Activated T-cell treated with anti-CD3 and anti-CD28 coated beads, Interleukin-2, amount 50 U/mL, for 72 hours (primary cell): ENCODE measurements at regions not wholly inside any gene's neighbourhood (a gene's known extent, or its start where the extent isn't known, plus 50 kb on each side); places are given as distances from the start of the nearest gene placed in this dataset.
A peak's percentile ranks its signal among the peaks of the same experiment; 100 is the strongest.
"Not testable (repeated sequence)": the region's sequence is repeated elsewhere in the genome, so short reads cannot be mapped to it uniquely, and the experiment has no call there.

ENCODE experiments used
- ATAC-seq, 2 donors: fragments of 150-1000 bp; cut with Tn5 transposase; replicated peaks in 1 of 2; 2 replicates each; pipeline ENCODE4 v1.10.0; 2021; ENCODE audit warnings: moderate library complexity in 2 of 2, mild to moderate bottlenecking in 1 of 2
- DNase-seq, 2 donors: peaks; one replicate each; pipeline ENCODE4 v3.0.0; 2021 to 2022; ENCODE audit warnings: mixed read lengths in 1 of 2
- H3K27ac Mint-ChIP-seq: one replicate; pipeline ENCODE4 v1.8.0; 2022; ENCODE audit warnings: mild to moderate bottlenecking, moderate library complexity, mixed read lengths
- H3K27me3 Mint-ChIP-seq: one replicate; pipeline ENCODE4 v1.8.0; 2022; ENCODE audit warnings: low read depth, mixed read lengths
- H3K36me3 Mint-ChIP-seq, 2 donors: one replicate each; pipeline ENCODE4 v1.8.0; 2022; ENCODE audit warnings: mixed read lengths in 2 of 2, mild to moderate bottlenecking in 1 of 2; ENCODE audit not compliant: insufficient read depth in 2 of 2
- H3K4me1 Mint-ChIP-seq: one replicate; pipeline ENCODE4 v1.8.0; 2022; ENCODE audit warnings: low read depth, mixed read lengths
- H3K4me3 Mint-ChIP-seq, 2 donors: one replicate each; pipeline ENCODE4 v1.8.0; 2022; ENCODE audit warnings: mild to moderate bottlenecking in 2 of 2, mixed read lengths in 2 of 2, moderate library complexity in 2 of 2
- H3K9me3 Mint-ChIP-seq, 2 donors: one replicate each; pipeline ENCODE4 v1.8.0; 2022; ENCODE audit warnings: mixed read lengths in 2 of 2

DNA sequence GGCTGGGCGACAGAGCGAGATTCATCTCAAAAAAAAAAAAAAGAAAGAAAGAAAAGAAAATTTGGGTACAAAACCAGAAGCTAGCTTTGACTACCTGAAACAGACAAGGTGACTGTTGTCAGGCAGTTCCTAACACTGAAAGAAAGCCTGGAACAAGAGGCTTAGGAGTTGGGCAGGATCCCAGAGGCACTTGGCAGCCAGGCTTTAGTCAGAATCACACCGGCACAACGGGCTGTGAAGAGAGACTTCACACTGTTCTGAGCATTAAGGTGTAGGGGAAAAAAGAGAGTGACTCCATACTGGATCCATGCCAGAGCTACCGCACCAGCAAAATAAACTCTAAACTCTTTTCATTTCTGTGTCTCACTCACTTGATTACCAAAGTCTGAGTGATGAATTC is 130.8 kb downstream of the ZNF467 start:
- Mint-ChIP-seq H3K36me3 (no peaks in the 10 kb centered on the region), H3K4me1 (no peaks in the 10 kb centered on the region), H3K4me3 (no peak overlapping the region), H3K9me3 (no peaks in the 10 kb centered on the region), H3K27me3 (peaks cover 4% of the 10 kb centered on the region), H3K27ac (no peak overlapping the region)
- ATAC-seq = no peak
- DNase-seq = no peak

DNA sequence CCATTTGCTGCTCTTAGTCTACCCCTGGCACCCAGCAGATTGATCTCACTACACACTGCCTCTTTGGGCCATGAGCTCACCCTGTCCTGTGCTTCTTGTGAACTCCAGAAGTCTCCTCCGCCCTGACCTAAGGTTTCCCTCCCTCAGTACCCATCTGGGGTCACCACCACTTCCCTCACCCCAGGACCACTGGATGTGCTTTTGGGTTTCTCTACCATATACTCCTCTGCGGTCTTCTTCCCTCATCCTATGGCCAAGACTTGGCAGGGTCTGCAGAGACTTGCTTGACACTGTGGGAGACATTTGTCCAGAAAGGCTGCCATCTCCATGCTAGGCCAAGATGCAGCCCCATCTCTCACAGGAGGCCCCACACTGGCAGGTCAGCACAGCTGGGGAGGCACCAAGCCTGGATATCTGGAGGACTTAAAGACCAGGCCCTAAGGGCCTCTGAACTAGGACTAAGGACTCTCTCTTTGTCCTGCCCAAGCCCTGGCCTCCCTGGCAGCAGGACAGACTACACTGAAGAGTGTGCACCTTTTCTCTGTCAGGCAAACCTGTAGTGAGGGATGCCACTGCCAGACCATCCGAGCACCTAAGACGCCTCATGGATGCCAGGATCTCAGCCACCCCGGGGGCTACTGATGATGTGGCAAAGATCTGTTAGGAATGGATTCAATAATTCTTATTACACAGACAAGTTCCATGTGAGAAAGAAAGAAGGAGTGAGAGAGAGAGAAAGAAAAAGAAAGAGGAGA is 134.6 kb downstream of the ZNF467 start:
- Mint-ChIP-seq H3K27ac (no peak overlapping the region), H3K27me3 (no peaks in the 10 kb centered on the region), H3K9me3 (no peaks in the 10 kb centered on the region), H3K4me1 (no peaks in the 10 kb centered on the region), H3K4me3 (no peak overlapping the region), H3K36me3 (no peaks in the 10 kb centered on the region)
- ATAC-seq (no peak), DNase-seq (no peak)

- Mint-ChIP-seq H3K4me3 (no peak overlapping the region), H3K4me1 (no peaks in the 10 kb centered on the region), H3K27me3 (no peaks in the 10 kb centered on the region), H3K27ac (no peak overlapping the region), H3K36me3 (no peaks in the 10 kb centered on the region), H3K9me3 (no peaks in the 10 kb centered on the region)
- DNase-seq (no peak), ATAC-seq (no peak)
Observed at GRCh38 chr7:149637911-149638565, 135.3 kb downstream of the ZNF467 start.

- H3K36me3 Mint-ChIP-seq = no peaks in the 10 kb centered on the region
- H3K9me3 Mint-ChIP-seq = no peaks in the 10 kb centered on the region
- no peak overlapping the region for H3K27ac Mint-ChIP-seq
- no peaks in the 10 kb centered on the region for H3K4me1 Mint-ChIP-seq
- peak in 1 of 2 donors; percentile 6 for DNase-seq
- H3K27me3 Mint-ChIP-seq = no peaks in the 10 kb centered on the region
- peak; percentile 61 to 77 for ATAC-seq
- no peak overlapping the region for H3K4me3 Mint-ChIP-seq
Observed at GRCh38 chr7:149635561-149636329, 137.6 kb downstream of the ZNF467 start.

DNA sequence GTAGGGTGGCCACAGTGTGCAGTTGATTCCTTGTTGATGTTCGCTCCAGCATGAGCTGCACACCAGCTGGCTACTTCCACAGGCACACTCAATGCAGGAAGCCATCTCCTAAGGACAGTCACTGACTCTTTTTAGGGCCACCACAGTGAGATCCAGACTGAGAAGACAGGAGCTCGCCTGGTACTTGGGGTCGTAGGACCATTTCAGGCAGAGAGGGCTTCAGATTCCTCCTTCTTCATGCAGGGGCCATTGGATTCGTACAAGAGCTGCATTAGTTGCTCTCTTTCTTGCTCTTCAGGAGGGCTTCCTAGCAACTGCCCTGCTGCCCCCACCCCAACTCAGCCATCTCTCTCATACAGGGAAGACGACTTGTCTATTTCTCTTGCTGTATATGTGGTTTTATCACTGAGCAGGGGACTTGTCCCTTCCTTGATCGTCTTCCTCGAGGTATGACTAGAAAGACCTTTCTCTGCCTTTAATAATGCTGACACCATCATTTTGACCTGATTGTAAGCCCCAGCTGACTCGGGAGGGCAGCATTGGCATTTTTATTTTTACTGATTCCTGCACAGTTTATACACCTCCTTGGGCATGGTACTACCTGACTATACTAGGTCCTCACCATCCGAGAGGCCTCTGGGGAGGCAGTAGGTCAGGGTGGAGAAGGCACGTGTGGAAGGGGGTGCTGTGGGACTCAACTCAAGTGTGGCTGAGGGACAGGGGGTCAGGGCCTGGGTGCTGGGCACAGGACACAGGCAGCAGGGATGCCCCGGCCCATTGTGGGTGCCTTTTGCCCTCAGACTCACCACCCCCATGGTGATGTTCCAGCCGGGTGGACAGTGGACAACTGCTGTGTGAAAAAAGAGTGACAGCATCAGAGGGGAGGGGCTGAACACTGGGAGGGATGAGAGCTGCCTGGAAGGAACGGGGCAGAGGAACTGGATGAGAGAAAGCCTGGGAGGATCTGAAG is 136.7 kb upstream of the ZNF746 start:
- H3K27ac Mint-ChIP-seq = no peak overlapping the region
- H3K4me3 Mint-ChIP-seq = no peak overlapping the region
- ATAC-seq (no peak), DNase-seq (no peak)
- H3K4me1 Mint-ChIP-seq = no peaks in the 10 kb centered on the region
- no peaks in the 10 kb centered on the region for H3K9me3 Mint-ChIP-seq
- H3K27me3 Mint-ChIP-seq = no peaks in the 10 kb centered on the region
- H3K36me3 Mint-ChIP-seq = no peaks in the 10 kb centered on the region

- H3K27ac Mint-ChIP-seq, H3K4me3 Mint-ChIP-seq, H3K36me3 Mint-ChIP-seq, DNase-seq, H3K4me1 Mint-ChIP-seq, ATAC-seq, H3K9me3 Mint-ChIP-seq: not testable (repeated sequence)
- H3K27me3 Mint-ChIP-seq = peaks cover 17% of the 10 kb centered on the region
Observed at GRCh38 chr7:149628361-149629149, 130.9 kb upstream of the ZNF746 start.

DNA sequence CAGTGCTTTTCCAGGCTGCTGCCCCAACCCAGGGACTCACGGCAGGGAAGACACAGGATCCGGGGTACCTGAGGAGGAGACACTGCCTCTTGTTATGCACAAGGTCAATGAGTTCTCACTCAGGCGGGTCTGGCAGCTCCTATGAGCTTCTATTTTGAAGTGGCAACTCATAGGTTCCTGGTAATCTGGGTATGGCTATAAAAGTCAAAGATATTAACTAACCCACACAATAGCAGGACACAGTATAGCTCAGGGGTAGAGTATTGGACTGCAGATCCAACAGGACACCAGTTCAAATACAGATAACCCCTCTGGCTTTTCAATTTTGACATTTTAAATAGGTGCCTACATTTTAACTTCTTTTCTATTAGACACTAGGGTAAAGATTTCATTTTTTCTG is 130.3 kb upstream of the ZNF746 start:
- no peak overlapping the region for H3K27ac Mint-ChIP-seq
- no peaks in the 10 kb centered on the region for H3K9me3 Mint-ChIP-seq
- peaks cover 17% of the 10 kb centered on the region for H3K27me3 Mint-ChIP-seq
- peaks cover 11% of the 10 kb centered on the region for H3K4me1 Mint-ChIP-seq
- no peak overlapping the region for H3K4me3 Mint-ChIP-seq
- DNase-seq (no peak), ATAC-seq (no peak)
- H3K36me3 Mint-ChIP-seq = peaks cover 0 to 1% of the 10 kb centered on the region in 2 donors

GRCh38 chr7:149626972-149627371 is 129.4 kb upstream of the ZNF746 start:
- ATAC-seq (no peak), DNase-seq (no peak)
- Mint-ChIP-seq H3K9me3 (no peaks in the 10 kb centered on the region), H3K4me1 (peaks cover 20% of the 10 kb centered on the region), H3K36me3 (peaks cover 0 to 1% of the 10 kb centered on the region in 2 donors), H3K27me3 (peaks cover 17% of the 10 kb centered on the region), H3K27ac (no peak overlapping the region), H3K4me3 (no peak overlapping the region)

- DNase-seq (no peak), ATAC-seq (no peak)
- Mint-ChIP-seq H3K9me3 (no peaks in the 10 kb centered on the region), H3K27me3 (peaks cover 17% of the 10 kb centered on the region), H3K4me1 (peaks cover 30% of the 10 kb centered on the region), H3K27ac (no peak overlapping the region), H3K4me3 (peak overlapping the region; percentile 11 to 99), H3K36me3 (peaks cover 0 to 2% of the 10 kb centered on the region in 2 donors)
Observed at GRCh38 chr7:149625947-149626392, 128.4 kb upstream of the ZNF746 start.

DNA sequence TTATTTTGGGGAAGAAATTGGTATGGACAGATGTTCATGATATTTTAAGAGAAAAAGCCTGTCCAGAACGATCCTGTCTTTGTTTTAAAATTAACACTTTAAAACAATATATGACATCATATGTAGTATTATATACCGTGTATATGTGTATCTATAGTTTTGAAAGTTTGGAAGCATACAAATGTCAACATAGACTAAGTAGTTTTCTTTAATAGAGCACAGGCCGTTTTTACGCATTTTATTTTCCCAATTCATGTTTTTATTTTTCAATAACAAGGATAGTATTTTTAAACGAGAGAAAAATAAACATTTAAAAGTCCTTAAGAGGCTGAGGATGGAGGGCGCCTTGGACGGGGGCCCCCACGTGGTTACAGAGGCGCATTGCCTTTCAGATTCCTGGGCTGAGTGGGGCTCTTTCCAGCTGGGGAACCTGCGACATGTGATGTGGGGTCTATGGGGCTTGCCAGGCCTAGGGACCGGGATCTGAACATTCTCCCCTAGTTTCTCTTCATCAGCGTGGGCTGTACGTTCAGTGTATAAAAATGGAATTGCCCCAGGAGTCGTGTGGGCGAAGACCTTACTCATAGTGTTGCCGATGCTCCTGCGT is 127.8 kb upstream of the ZNF746 start:
- Mint-ChIP-seq H3K27ac (peak overlapping the region; percentile 38), H3K4me3 (peak overlapping the region; percentile 81 to 99), H3K36me3 (peaks cover 4% of the 10 kb centered on the region in 2 donors), H3K27me3 (peaks cover 17% of the 10 kb centered on the region), H3K9me3 (no peaks in the 10 kb centered on the region), H3K4me1 (peaks cover 35% of the 10 kb centered on the region)
- DNase-seq (peak; percentile 73 to 74), ATAC-seq (no peak)

DNA sequence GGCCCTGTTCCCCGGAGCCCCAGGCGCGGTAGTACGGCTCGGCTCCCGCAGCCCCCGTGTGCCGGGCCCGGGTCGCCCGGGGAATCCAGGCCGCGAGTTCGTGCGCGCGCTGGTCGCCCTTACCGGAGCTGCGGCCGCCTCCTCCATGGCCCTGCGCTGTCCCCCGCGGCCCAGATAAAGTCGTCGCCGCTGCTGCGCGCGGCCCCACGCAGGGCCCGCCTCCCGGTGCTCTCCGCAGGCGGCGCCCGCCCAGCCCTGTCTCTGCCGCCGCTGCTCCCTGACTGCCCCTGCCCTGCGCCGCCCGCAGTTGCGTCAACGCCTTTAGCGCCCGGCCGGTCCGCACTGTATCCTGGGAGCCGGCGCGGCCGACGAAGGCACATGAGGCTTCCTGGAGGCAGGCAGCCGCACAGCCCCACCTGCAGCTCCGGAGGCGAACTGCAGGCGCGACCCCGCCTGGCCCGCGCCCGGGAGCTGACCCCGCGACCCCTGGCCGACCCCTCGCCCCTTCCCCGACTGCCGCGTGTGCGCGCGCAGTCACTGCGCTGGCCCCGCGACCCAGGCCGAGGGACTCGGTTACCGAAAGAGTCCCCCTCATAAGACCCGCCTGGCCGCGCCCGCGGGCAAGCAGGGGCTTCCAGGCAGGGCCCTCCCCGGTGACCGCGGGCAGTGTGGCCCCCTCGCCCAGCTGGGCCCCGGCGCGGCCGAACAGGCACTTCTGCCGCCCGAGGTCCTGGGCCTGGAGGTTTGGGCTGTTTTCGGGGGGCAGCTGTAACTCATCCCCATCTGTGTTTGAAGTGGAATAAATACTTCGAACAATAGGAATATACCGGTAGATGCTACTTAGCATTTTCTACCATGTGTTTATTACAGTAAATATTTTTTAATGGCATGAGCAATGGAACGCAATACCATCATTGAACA is 127.1 kb upstream of the ZNF746 start:
- peaks cover 41% of the 10 kb centered on the region for H3K4me1 Mint-ChIP-seq
- H3K27me3 Mint-ChIP-seq = peaks cover 17% of the 10 kb centered on the region
- no peak overlapping the region for H3K27ac Mint-ChIP-seq
- H3K4me3 Mint-ChIP-seq = peak overlapping the region; percentile 81 to 99
- H3K36me3 Mint-ChIP-seq = peaks cover 6 to 10% of the 10 kb centered on the region in 2 donors
- DNase-seq = peak; percentile 95
- peak; percentile 85 to 87 for ATAC-seq
- H3K9me3 Mint-ChIP-seq = no peaks in the 10 kb centered on the region
